H9 (cell line): ENCODE measurements at regions not wholly inside any gene's neighbourhood (a gene's known extent, or its start where the extent isn't known, plus 50 kb on each side); places are given as distances from the start of the nearest gene placed in this dataset.
"Not testable (repeated sequence)": the region's sequence is repeated elsewhere in the genome, so short reads cannot be mapped to it uniquely, and the experiment has no call there.

Source experiments
- DNase-seq: peaks from one replicate; pipeline ENCODE4 v3.0.0-alpha.2; 2017
- H2AFZ ChIP-seq: one replicate; pipeline ENCODE4 v1.6.1; 2013; ENCODE audit warnings: mild to moderate bottlenecking, low read length, control low read depth, moderate library complexity
- H2AK5ac ChIP-seq: 2 replicates; pipeline ENCODE4 v1.6.1; 2013; ENCODE audit warnings: low read length, control low read depth, mixed read lengths; ENCODE audit not compliant: insufficient read length
- H2BK120ac ChIP-seq: one replicate; pipeline ENCODE4 v1.6.1; 2013; ENCODE audit warnings: low read depth, mild to moderate bottlenecking, low read length, control low read depth, inconsistent platforms; ENCODE audit not compliant: poor library complexity, severe bottlenecking
- H2BK12ac ChIP-seq: 2 replicates; pipeline ENCODE4 v1.6.1; 2013; ENCODE audit warnings: low read length, control low read depth, mixed read lengths, low read depth; ENCODE audit not compliant: insufficient read length
- H2BK15ac ChIP-seq: 2 replicates; pipeline ENCODE4 v1.6.1; 2013; ENCODE audit warnings: low read depth, low read length, control low read depth
- H2BK20ac ChIP-seq: one replicate; pipeline ENCODE4 v1.6.1; 2013; ENCODE audit warnings: low read depth, mild to moderate bottlenecking, low read length, control low read depth, inconsistent platforms; ENCODE audit not compliant: poor library complexity, severe bottlenecking
- H2BK5ac ChIP-seq: 2 replicates; pipeline ENCODE4 v1.6.1; 2013; ENCODE audit warnings: low read length, control low read depth, mixed read lengths; ENCODE audit not compliant: insufficient read length
- H3K14ac ChIP-seq: 2 replicates; pipeline ENCODE4 v1.6.1; 2013; ENCODE audit warnings: low read length, control low read depth; ENCODE audit not compliant: insufficient read depth
- H3K18ac ChIP-seq: 2 replicates; pipeline ENCODE4 v1.6.1; 2013; ENCODE audit warnings: low read depth, mild to moderate bottlenecking, mixed read lengths, low read length, control low read depth; ENCODE audit not compliant: insufficient read length
- H3K23ac ChIP-seq: 2 replicates; pipeline ENCODE4 v1.6.1; 2013; ENCODE audit warnings: low read length, control low read depth, mixed read lengths, low read depth; ENCODE audit not compliant: insufficient read length
- H3K23me2 ChIP-seq: 2 replicates; pipeline ENCODE4 v1.6.1; 2013; ENCODE audit warnings: low read depth, mild to moderate bottlenecking, mixed read lengths, low read length, control low read depth; ENCODE audit not compliant: insufficient read length, poor library complexity, severe bottlenecking
- H3K27ac ChIP-seq: 2 replicates; pipeline ENCODE4 v1.5.1; 2013; ENCODE audit warnings: low read length, control low read depth, mixed read lengths, low read depth; ENCODE audit not compliant: insufficient read length
- H3K27me3 ChIP-seq: 2 replicates; pipeline ENCODE4 v1.6.1; 2013; ENCODE audit warnings: low read length, control low read depth, inconsistent platforms; ENCODE audit not compliant: insufficient read depth
- H3K4ac ChIP-seq: 2 replicates; pipeline ENCODE4 v1.6.1; 2013; ENCODE audit warnings: low read depth, mild to moderate bottlenecking, control low read depth, inconsistent platforms, low read length, moderate library complexity
- H3K4me1 ChIP-seq: 2 replicates; pipeline ENCODE4 v1.6.1; 2013; ENCODE audit warnings: low read length, control low read depth, inconsistent platforms; ENCODE audit not compliant: insufficient read depth
- H3K4me2 ChIP-seq: 2 replicates; pipeline ENCODE4 v1.6.1; 2013; ENCODE audit warnings: low read length, control low read depth, mixed read lengths; ENCODE audit not compliant: insufficient read length, insufficient read depth
- H3K56ac ChIP-seq: 2 replicates; pipeline ENCODE4 v1.6.1; 2013; ENCODE audit warnings: low read depth, mild to moderate bottlenecking, mixed read lengths, low read length, control low read depth; ENCODE audit not compliant: insufficient read length
- H3K79me1 ChIP-seq: 2 replicates; pipeline ENCODE4 v1.6.1; 2013; ENCODE audit warnings: low read depth, mild to moderate bottlenecking, moderate library complexity, low read length, control low read depth, inconsistent platforms; ENCODE audit not compliant: insufficient read depth, poor library complexity, severe bottlenecking
- H3K79me2 ChIP-seq: 2 replicates; pipeline ENCODE4 v1.6.1; 2013; ENCODE audit warnings: low read length, control low read depth, inconsistent platforms; ENCODE audit not compliant: insufficient read depth
- H3K9ac ChIP-seq: 2 replicates; pipeline ENCODE4 v1.6.1; 2013; ENCODE audit warnings: low read length, control low read depth, mixed read lengths; ENCODE audit not compliant: insufficient read length; ENCODE audit errors: extremely low read depth
- H3K9me3 ChIP-seq: one replicate; pipeline ENCODE4 v1.6.1; 2013; ENCODE audit warnings: low read depth, low read length, inconsistent platforms; ENCODE audit not compliant: control insufficient read depth
- H3T11ph ChIP-seq: one replicate; pipeline ENCODE4 v1.6.1; 2013; ENCODE audit warnings: mild to moderate bottlenecking, low read length, control low read depth, inconsistent platforms
- H4K20me1 ChIP-seq: one replicate; pipeline ENCODE4 v1.6.1; 2013; ENCODE audit not compliant: control insufficient read depth, insufficient read length, insufficient read depth
- H4K5ac ChIP-seq: 2 replicates; pipeline ENCODE4 v1.6.1; 2013; ENCODE audit warnings: low read depth, mild to moderate bottlenecking, mixed read lengths, low read length, control low read depth; ENCODE audit not compliant: insufficient read length
- H4K8ac ChIP-seq: replicated peaks from 2 replicates; pipeline ENCODE4 v1.6.1; 2013; ENCODE audit warnings: low read length, control low read depth, mixed read lengths, low read depth; ENCODE audit not compliant: insufficient read length
- H4K91ac ChIP-seq: 2 replicates; pipeline ENCODE4 v1.6.1; 2013; ENCODE audit warnings: low read depth, mild to moderate bottlenecking, moderate library complexity, mixed read lengths, low read length, control low read depth; ENCODE audit not compliant: insufficient read length
- H3K27ac Mint-ChIP-seq, 3 experiments: 2 replicates in 2 of 3; 3 replicates in 1 of 3; pipeline ENCODE4 v1.8.0; 2020 to 2021; ENCODE audit warnings: mixed read lengths in 3 of 3, mild to moderate bottlenecking in 1 of 3, moderate library complexity in 1 of 3
- H3K27me3 Mint-ChIP-seq: 2 replicates; pipeline ENCODE4 v1.8.0; 2021; ENCODE audit warnings: low read depth, mild to moderate bottlenecking, moderate library complexity, mixed read lengths
- H3K36me3 Mint-ChIP-seq, 3 experiments: 2 replicates in 2 of 3; 3 replicates in 1 of 3; pipeline ENCODE4 v1.8.0; 2020 to 2021; ENCODE audit warnings: low read depth in 3 of 3, mixed read lengths in 3 of 3; ENCODE audit not compliant: insufficient read depth in 1 of 3
- H3K4me1 Mint-ChIP-seq, 2 experiments: 2 replicates each; pipeline ENCODE4 v1.8.0; 2020; ENCODE audit warnings: mixed read lengths in 2 of 2
- H3K4me3 Mint-ChIP-seq, 2 experiments: 2 replicates in 1 of 2; 3 replicates in 1 of 2; pipeline ENCODE4 v1.8.0; 2020 to 2021; ENCODE audit warnings: mild to moderate bottlenecking in 2 of 2, mixed read lengths in 2 of 2, moderate library complexity in 1 of 2
- H3K9me3 Mint-ChIP-seq, 2 experiments: 2 replicates in 1 of 2; 3 replicates in 1 of 2; pipeline ENCODE4 v1.8.0; 2020; ENCODE audit warnings: mild to moderate bottlenecking in 2 of 2, mixed read lengths in 2 of 2, moderate library complexity in 1 of 2
- CTCF ChIP-seq: fragments of 200-600 bp; sonication (generic); conservative IDR thresholded peaks from 3 replicates; pipeline ENCODE4 v1.8.0; 2021; ENCODE audit warnings: antibody characterized with exemption, mild to moderate bottlenecking
- WGBS: extraction: QIAGEN DNeasy Blood & Tissue Kit; methylation state at CpG from one replicate; pipeline ENCODE4 v1.1.7; 2013; ENCODE audit warnings: missing lambda C conversion rate, low lambda C conversion rate, mixed read lengths; ENCODE audit not compliant: insufficient read length; ENCODE audit errors: extremely low coverage; 5-methylcytosine and 5-hydroxymethylcytosine counted together

DNA sequence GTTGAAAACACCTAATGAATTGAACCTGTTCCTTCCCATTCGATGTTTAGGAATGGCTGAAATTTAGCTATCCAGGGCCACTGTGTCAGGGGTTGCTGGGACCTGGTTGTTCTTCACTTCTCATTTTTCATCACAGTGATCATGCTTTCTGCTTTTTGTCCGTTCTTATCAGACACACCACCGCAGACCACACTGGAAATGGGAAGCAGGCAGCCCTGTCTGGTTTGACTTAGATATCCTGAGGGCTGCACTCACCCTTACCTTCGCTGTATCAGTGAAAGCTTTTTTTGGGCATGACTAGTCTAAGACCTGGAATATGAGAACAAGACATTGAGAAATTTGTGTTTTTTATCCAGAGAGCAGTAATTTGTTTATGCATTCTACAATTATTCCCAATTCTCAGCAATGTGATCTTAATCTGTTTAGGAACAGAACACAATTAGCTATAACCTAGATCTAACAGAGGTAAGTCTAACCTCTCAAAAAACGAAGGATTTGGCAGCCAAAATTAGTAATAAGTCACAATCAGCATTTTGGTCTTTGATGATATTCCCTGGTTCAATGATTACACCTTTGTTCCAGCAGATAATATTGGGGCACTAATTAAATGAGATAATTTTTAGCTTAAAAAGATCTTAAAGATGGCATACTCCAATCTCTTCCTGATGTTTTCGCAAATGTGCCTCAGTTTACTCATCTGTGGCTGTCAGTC lies 126.0 kb upstream of the GOT2 start:
- H4K5ac ChIP-seq, result no peak overlapping the region
- H3K9me3 ChIP-seq, result no peaks in the 10 kb centered on the region
- DNase-seq, result no peak
- no peak overlapping the region for H3K14ac ChIP-seq
- H4K8ac ChIP-seq, result no peak overlapping the region
- no peak overlapping the region for H2BK20ac ChIP-seq
- no peak overlapping the region for H2BK5ac ChIP-seq
- H3K79me1 ChIP-seq, result no peaks in the 10 kb centered on the region
- H3K23me2 ChIP-seq, result no peaks in the 10 kb centered on the region
- WGBS, result no CpG with 5 or more reads among the region's 6 CpGs
- H2AK5ac ChIP-seq, result no peak overlapping the region
- 0 out of 2 replicates have a peak, but pooled peaks cover 3% of the 10 kb centered on the region for H3K79me2 ChIP-seq
- Mint-ChIP-seq H3K27me3 (no peaks in the 10 kb centered on the region), H3K27ac (peak overlapping the region in 1 of 3 experiments; percentile 41; a peak in 2 of 7 replicates), H3K9me3 (peaks cover 5 to 7% of the 10 kb centered on the region in 2 experiments), H3K4me1 (peaks cover 40 to 56% of the 10 kb centered on the region in 2 experiments), H3K4me3 (no peak overlapping the region), H3K36me3 (peaks cover 6 to 11% (median 8%) of the 10 kb centered on the region in 3 experiments)
- no peak overlapping the region for H2BK15ac ChIP-seq
- H3K23ac ChIP-seq, result no peak overlapping the region
- H4K20me1 ChIP-seq, result no peaks in the 10 kb centered on the region
- H3K9ac ChIP-seq, result no peak overlapping the region
- H2BK120ac ChIP-seq, result no peak overlapping the region
- H3T11ph ChIP-seq, result no peak overlapping the region
- peaks cover 8% of the 10 kb centered on the region; the same call in 1 of the 2 replicates for H3K4me1 ChIP-seq
- H3K18ac ChIP-seq, result no peak overlapping the region
- no peak for TF ChIP-seq CTCF
- H3K27ac ChIP-seq, result no peak overlapping the region
- no peak overlapping the region for H3K4ac ChIP-seq
- H2BK12ac ChIP-seq, result no peak overlapping the region
- no peak overlapping the region for H3K4me2 ChIP-seq
- no peaks in the 10 kb centered on the region for H3K27me3 ChIP-seq
- H3K56ac ChIP-seq, result no peak overlapping the region
- no peak overlapping the region for H2AFZ ChIP-seq
- no peak overlapping the region for H4K91ac ChIP-seq

- not testable (repeated sequence) for H2BK5ac ChIP-seq, DNase-seq, H3K27me3 Mint-ChIP-seq, H2BK20ac ChIP-seq, H3K4me3 Mint-ChIP-seq, H3T11ph ChIP-seq, H3K4me1 ChIP-seq, H3K23me2 ChIP-seq, H3K4me2 ChIP-seq, H3K79me1 ChIP-seq, H2BK120ac ChIP-seq, H2AK5ac ChIP-seq, H3K14ac ChIP-seq, H3K9ac ChIP-seq, H3K9me3 Mint-ChIP-seq, H3K23ac ChIP-seq, H2BK15ac ChIP-seq, H3K9me3 ChIP-seq, H4K91ac ChIP-seq, H4K8ac ChIP-seq, H3K79me2 ChIP-seq, H3K27ac Mint-ChIP-seq, H2BK12ac ChIP-seq, H3K27ac ChIP-seq, H4K5ac ChIP-seq, H2AFZ ChIP-seq, H3K4ac ChIP-seq, H3K18ac ChIP-seq, H3K56ac ChIP-seq, H3K27me3 ChIP-seq, H4K20me1 ChIP-seq
- Mint-ChIP-seq H3K36me3 (peaks cover 6 to 11% (median 8%) of the 10 kb centered on the region in 3 experiments), H3K4me1 (peaks cover 34 to 49% of the 10 kb centered on the region in 2 experiments)
These were observed 124.5 kb upstream of the GOT2 start for GRCh38 chr16:58858577-58858976.
